D721Med (cell line): ENCODE measurements at regions not wholly inside any gene's neighbourhood (a gene's known extent, or its start where the extent isn't known, plus 50 kb on each side); places are given as distances from the start of the nearest gene placed in this dataset.

Source experiments
- DNase-seq: peaks from one replicate; pipeline ENCODE4 v3.0.0; 2011; ENCODE audit warnings: low spot score; ENCODE audit not compliant: insufficient read length
- FAIRE-seq: peaks from 2 replicates; lab custom pipeline; 2011; peaks lifted over from hg19 to GRCh38; lab: Jason Lieb, UNC
- TF ChIP-seq, protein P1 (sequence below): IDR thresholded peaks from 2 replicates; pipeline ENCODE4 v1.5.1; 2012; ENCODE audit warnings: mild to moderate bottlenecking, control low read depth; ENCODE audit not compliant: insufficient read depth; ENCODE audit errors: missing control alignments

GRCh38 chrX:104315555-104315954, 60.8 kb upstream of the ESX1 start:
- DNase-seq (no peak), FAIRE-seq (no peak)
- TF ChIP-seq, protein P1, sequence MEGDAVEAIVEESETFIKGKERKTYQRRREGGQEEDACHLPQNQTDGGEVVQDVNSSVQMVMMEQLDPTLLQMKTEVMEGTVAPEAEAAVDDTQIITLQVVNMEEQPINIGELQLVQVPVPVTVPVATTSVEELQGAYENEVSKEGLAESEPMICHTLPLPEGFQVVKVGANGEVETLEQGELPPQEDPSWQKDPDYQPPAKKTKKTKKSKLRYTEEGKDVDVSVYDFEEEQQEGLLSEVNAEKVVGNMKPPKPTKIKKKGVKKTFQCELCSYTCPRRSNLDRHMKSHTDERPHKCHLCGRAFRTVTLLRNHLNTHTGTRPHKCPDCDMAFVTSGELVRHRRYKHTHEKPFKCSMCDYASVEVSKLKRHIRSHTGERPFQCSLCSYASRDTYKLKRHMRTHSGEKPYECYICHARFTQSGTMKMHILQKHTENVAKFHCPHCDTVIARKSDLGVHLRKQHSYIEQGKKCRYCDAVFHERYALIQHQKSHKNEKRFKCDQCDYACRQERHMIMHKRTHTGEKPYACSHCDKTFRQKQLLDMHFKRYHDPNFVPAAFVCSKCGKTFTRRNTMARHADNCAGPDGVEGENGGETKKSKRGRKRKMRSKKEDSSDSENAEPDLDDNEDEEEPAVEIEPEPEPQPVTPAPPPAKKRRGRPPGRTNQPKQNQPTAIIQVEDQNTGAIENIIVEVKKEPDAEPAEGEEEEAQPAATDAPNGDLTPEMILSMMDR: no peak

- DNase-seq (no peak), FAIRE-seq (no peak)
- TF ChIP-seq, protein P1: no peak
Measured at GRCh38 chrX:104310657-104311254, 56.0 kb upstream of the ESX1 start.

DNA sequence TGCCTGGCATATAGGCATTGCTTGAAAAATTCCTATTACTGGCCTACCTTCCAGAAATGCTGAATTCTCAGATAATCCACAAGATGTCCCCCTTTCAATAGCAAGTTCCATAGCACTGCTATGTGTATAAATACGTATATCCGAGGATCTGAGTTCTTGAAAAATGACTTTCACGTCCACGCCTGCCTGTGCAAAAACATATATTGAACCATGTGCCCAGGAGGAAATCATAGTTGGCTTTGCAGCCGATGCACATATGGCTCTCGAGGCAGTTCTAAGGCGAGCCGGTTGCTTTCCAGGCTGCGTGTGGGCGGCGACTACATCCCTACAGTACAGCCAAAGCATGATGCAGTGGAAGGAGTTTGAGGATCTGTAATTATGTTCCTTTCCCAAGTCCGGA, 55.4 kb upstream of the ESX1 start:
- FAIRE-seq: no peak
- DNase-seq: no peak
- TF ChIP-seq, protein P1: peak; percentile 49

DNA sequence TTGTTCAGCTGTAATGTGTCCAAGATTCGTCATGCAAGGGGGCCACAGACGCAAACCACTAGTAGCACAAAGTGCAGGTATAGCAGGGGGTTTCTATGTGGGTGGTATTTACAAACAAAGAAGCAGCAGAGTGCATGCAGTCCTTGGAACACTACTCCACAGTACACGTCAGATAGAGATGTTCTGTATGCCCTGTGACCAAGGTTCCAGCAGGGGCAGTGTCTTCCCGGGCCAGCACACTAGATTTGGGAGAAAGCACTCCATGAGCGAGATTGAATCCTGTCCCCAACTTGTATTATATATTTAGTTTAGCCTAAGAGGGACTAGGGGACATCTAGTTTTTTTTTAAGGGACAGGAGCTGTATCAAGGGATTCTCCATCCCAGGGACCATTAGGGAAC, 54.4 kb upstream of the ESX1 start:
- FAIRE-seq: no peak
- DNase-seq: no peak

DNA sequence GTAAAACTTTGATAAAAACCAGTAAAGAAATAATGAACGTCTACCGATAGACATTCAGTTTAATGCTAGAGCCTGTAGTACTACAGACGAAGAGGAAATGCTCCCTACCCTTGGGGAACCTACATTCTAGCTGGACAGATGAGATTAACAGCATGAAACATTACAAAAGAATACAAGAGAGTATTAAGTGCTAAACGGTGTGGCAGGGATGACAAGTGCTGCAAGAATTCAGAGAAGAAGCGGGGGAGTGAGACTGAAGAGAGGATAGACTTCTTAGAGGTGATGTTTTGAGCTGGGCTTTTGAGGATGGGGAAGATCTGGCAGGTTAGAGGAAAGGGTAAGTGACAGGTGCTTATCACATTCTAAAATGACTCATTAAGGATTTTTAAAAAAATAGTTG, 52.6 kb upstream of the ESX1 start:
- TF ChIP-seq, protein P1: no peak
- DNase-seq (no peak), FAIRE-seq (no peak)

More for the DNA sequence above, 54.4 kb upstream of the ESX1 start:
- TF ChIP-seq, protein P1: no peak

- FAIRE-seq: no peak
- DNase-seq: no peak
- TF ChIP-seq, protein P1: no peak
Measured at GRCh38 chrX:104306180-104306579, 51.4 kb upstream of the ESX1 start.
